K562 (cell line): ENCODE measurements at regions not wholly inside any gene's neighbourhood (a gene's known extent, or its start where the extent isn't known, plus 50 kb on each side); places are given as distances from the start of the nearest gene placed in this dataset.

Experiments used
- ATAC-seq: fragments of 200-7000 bp; cut with Tn5 transposase; 3 replicates; pipeline ENCODE4 v1.9.1; 2020; ENCODE audit warnings: moderate library complexity
- BruUV-seq: library from RNA; stranded (reverse); fragments of 400-500 nt; replicated peaks from 2 replicates; lab custom pipeline; 2021; lab: Mats Ljungman, UMichigan
- CTCF ChIA-PET: fragments of 300-600 bp; formaldehyde crosslinking; extraction: SDS; loops from one replicate; lab custom pipeline; 2021; ENCODE audit warnings: low intra/inter-chr PET ratio; lab: Yijun Ruan, JAX
- POLR2A ChIA-PET: fragments of 300-600, 350-650 bp; sonication (Branson Sonifier 250); formaldehyde crosslinking; extraction: SDS; loops from one replicate; lab custom pipeline; 2021; ENCODE audit warnings: antibody characterized with exemption, inconsistent platforms; lab: Yijun Ruan, JAX
- DNase-seq, 4 experiments: peaks; one replicate each; pipeline versions ENCODE4 v3.0.0 to v3.0.0-alpha.2; 2011 to 2018; ENCODE audit warnings: low spot score in 3 of 4, mixed read lengths in 3 of 4; ENCODE audit errors: extremely low read depth in 1 of 4
- FAIRE-seq: peaks from 2 replicates; lab custom pipeline; 2011; peaks lifted over from hg19 to GRCh38; lab: Jason Lieb, UNC
- H2AFZ ChIP-seq: 2 replicates; pipeline ENCODE4 v1.6.0; 2011; ENCODE audit warnings: low read depth, low read length, control low read depth, inconsistent platforms
- H3K27ac ChIP-seq: fragments of 200-600 bp; 3 replicates; pipeline ENCODE4 v1.8.0; 2011; ENCODE audit warnings: low read depth, mild to moderate bottlenecking, control low read depth, inconsistent platforms, low read length, moderate library complexity, mixed read lengths; ENCODE audit errors: extremely low read depth
- H3K27me3 ChIP-seq, 2 experiments: fragments of 300-600 bp in 1 of 2; 2 replicates in 1 of 2; 3 replicates in 1 of 2; pipeline versions ENCODE4 v1.6.0 to v1.8.0; 2011; ENCODE audit warnings: inconsistent platforms in 2 of 2, low read length in 2 of 2, mild to moderate bottlenecking in 1 of 2, mixed read lengths in 1 of 2, moderate library complexity in 1 of 2; ENCODE audit not compliant: control insufficient read depth in 2 of 2, insufficient read depth in 2 of 2
- H3K36me3 ChIP-seq: fragments of 300-600 bp; 3 replicates; pipeline ENCODE4 v1.8.0; 2011; ENCODE audit warnings: mild to moderate bottlenecking, low read length, inconsistent platforms; ENCODE audit not compliant: control insufficient read depth, insufficient read depth
- H3K4me1 ChIP-seq, 2 experiments: fragments of 200-600 bp in 1 of 2; replicated peaks in 1 of 2; 2 replicates in 1 of 2; 3 replicates in 1 of 2; pipeline versions ENCODE4 v1.5.1 to v1.8.0; 2011; ENCODE audit warnings: inconsistent platforms in 2 of 2, low read length in 2 of 2, mild to moderate bottlenecking in 1 of 2, mixed read lengths in 1 of 2, moderate library complexity in 1 of 2; ENCODE audit not compliant: control insufficient read depth in 2 of 2, insufficient read depth in 2 of 2
- H3K4me2 ChIP-seq: 2 replicates; pipeline ENCODE4 v1.6.1; 2011; ENCODE audit warnings: low read length, control low read depth, inconsistent platforms, mixed read lengths; ENCODE audit not compliant: insufficient read depth
- H3K4me3 ChIP-seq: fragments of 200-600 bp; sonication (generic), shearing (Covaris generic); 2 replicates; pipeline ENCODE4 v1.5.1; 2016; ENCODE audit warnings: control low read depth, inconsistent platforms
- H3K79me2 ChIP-seq: fragments of 200-600 bp; 3 replicates; pipeline ENCODE4 v1.8.0; 2011; ENCODE audit warnings: low read length, inconsistent platforms; ENCODE audit not compliant: control insufficient read depth, insufficient read depth
- H3K9ac ChIP-seq, 2 experiments: 2 replicates each; pipeline versions ENCODE4 v1.6.0 to v1.6.1; 2011; ENCODE audit warnings: low read depth in 2 of 2, low read length in 2 of 2, control low read depth in 1 of 2, inconsistent platforms in 1 of 2, mild to moderate bottlenecking in 1 of 2, mixed read lengths in 1 of 2; ENCODE audit not compliant: insufficient read depth in 1 of 2
- H3K9me1 ChIP-seq: one replicate; pipeline ENCODE4 v1.6.0; 2011; ENCODE audit warnings: inconsistent platforms, mild to moderate bottlenecking, low read length, moderate library complexity; ENCODE audit not compliant: control insufficient read depth, insufficient read depth
- H3K9me3 ChIP-seq: replicated peaks from 2 replicates; pipeline ENCODE4 v1.5.1; 2011; ENCODE audit warnings: low read depth, low read length, inconsistent platforms; ENCODE audit not compliant: control insufficient read depth, insufficient read depth
- H4K20me1 ChIP-seq: replicated peaks from 2 replicates; pipeline ENCODE4 v1.6.1; 2011; ENCODE audit warnings: low read length, inconsistent platforms, mixed read lengths; ENCODE audit not compliant: control insufficient read depth, insufficient read depth
- ATF7 ChIP-seq: fragments of 450-650 bp; IDR thresholded peaks from 2 replicates; pipeline ENCODE4 v1.7.1; 2014; ENCODE audit warnings: mild to moderate bottlenecking, moderate library complexity
- CREB5 ChIP-seq: fragments of 250-450 bp; sonication (Bioruptor Pico); IDR thresholded peaks from 2 replicates; pipeline ENCODE4 v1.5.0; 2020; ENCODE audit warnings: mild to moderate bottlenecking
- ESRRA ChIP-seq: fragments of 450-650 bp; IDR thresholded peaks from 2 replicates; pipeline ENCODE4 v1.6.1; 2014; ENCODE audit warnings: low read depth, mild to moderate bottlenecking, moderate library complexity, borderline replicate concordance
- HINFP ChIP-seq: fragments of 450-650 bp; conservative IDR thresholded peaks from 2 replicates; pipeline ENCODE4 v1.6.1; 2016; ENCODE audit warnings: missing genetic modification characterization, low read depth, mild to moderate bottlenecking, control low read depth, missing compliant biosample characterization
- HIVEP1 ChIP-seq: fragments of 250-450 bp; sonication (Bioruptor Pico); IDR thresholded peaks from 2 replicates; pipeline ENCODE4 v1.4.0; 2020; ENCODE audit warnings: mild to moderate bottlenecking
- KAT7 ChIP-seq: sonication (generic); formaldehyde crosslinking; IDR thresholded peaks from 2 replicates; pipeline ENCODE4 v1.8.0; 2022; ENCODE audit warnings: missing genetic modification reagents, mild to moderate bottlenecking, borderline replicate concordance
- MTA3 ChIP-seq: fragments of 450-650 bp; formaldehyde crosslinking; IDR thresholded peaks from 2 replicates; pipeline ENCODE4 v1.6.1; 2017; ENCODE audit warnings: mild to moderate bottlenecking, borderline replicate concordance
- SMARCA5 ChIP-seq: fragments of 450-650 bp; IDR thresholded peaks from 2 replicates; pipeline ENCODE4 v1.6.1; 2016
- TARDBP ChIP-seq: fragments of 450-650 bp; IDR thresholded peaks from 2 replicates; pipeline ENCODE4 v1.6.1; 2016
- ZNF589 ChIP-seq: fragments of 200-800 bp; sonication (Bioruptor generic); IDR thresholded peaks from 2 replicates; pipeline ENCODE4 v1.6.1; 2016; ENCODE audit warnings: low read depth, missing genetic modification characterization, missing compliant biosample characterization
- WGBS: fragments of 100-300 bp; shearing (Covaris generic); methylation state at CpG from one replicate; pipeline ENCODE4 v1.1.6; 2016; ENCODE audit warnings: low coverage, mixed read lengths; ENCODE audit not compliant: insufficient coverage; ENCODE audit errors: missing lambda C conversion rate; 5-methylcytosine and 5-hydroxymethylcytosine counted together
- in situ Hi-C: fragments of 300-500 bp; cut with MboI; formaldehyde crosslinking; loops from 4 replicates; pipeline ENCODE4 v1.15.0; 2018; ENCODE audit warnings: inconsistent platforms, mixed read lengths
- intact Hi-C: fragments of 100-400 bp; cut with micrococcal nuclease; formaldehyde crosslinking; loops from 2 replicates; pipeline ENCODE4 v1.14.2; 2022
- TF ChIP-seq, protein P1 (sequence below): fragments of 250-450 bp; sonication (Bioruptor Pico); IDR thresholded peaks from 2 replicates; pipeline ENCODE4 v1.8.0; 2021; ENCODE audit warnings: moderate library complexity, mild to moderate bottlenecking, inconsistent platforms
- TF ChIP-seq, protein P2 (sequence below), 2 experiments: fragments of 450-650 bp; IDR thresholded peaks; 2 replicates each; pipeline ENCODE4 v1.6.1; 2018; ENCODE audit warnings: mild to moderate bottlenecking in 2 of 2, low read depth in 1 of 2; ENCODE audit not compliant: partially characterized antibody in 2 of 2
- TF ChIP-seq, protein P3 (sequence below): fragments of 450-650 bp; formaldehyde crosslinking; IDR thresholded peaks from 2 replicates; pipeline ENCODE4 v1.4.0; 2020; ENCODE audit warnings: mild to moderate bottlenecking

DNA sequence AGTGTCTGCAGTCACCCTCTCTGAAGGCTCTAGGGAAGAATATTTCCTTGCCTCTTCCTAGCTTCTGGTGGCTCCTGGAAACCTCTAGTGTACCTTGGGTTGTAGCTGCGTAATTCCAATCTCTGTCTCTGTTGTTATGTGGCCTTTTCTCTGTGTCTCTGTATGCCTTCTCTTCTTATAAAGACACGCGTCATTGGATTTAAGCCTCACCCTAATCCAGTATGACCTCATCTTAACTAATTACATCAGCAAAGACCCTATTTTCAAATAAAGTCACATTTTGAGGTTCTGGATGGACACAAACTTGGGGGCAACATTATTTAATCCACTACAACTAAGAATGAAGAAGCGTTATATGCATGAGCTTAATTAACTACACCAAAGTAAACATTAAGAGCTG, 111.4 kb upstream of the ZNF184 start:
- ChIA-PET CTCF (no interaction called here), POLR2A (interaction anchor here (0.6 to 2.4 kb wide), 5 partner anchors 9 to 411 kb away, joined by 3 to 11 read pairs (median 3); no protein-coding TSS in a partner anchor)
- Histone ChIP-seq H3K4me2 (peak overlapping the region; percentile 69), H3K9me3 (no peaks in the 10 kb centered on the region), H4K20me1 (no peaks in the 10 kb centered on the region), H3K4me1 (peaks cover 6 to 22% of the 10 kb centered on the region in 2 experiments; a peak in 3 of 5 replicates), H2AFZ (peak overlapping the region; percentile 78), H3K79me2 (no peaks in the 10 kb centered on the region), H3K9ac (peak overlapping the region in 1 of 2 experiments; percentile 55; a peak in 1 of 4 replicates), H3K9me1 (no peaks in the 10 kb centered on the region), H3K27ac (no peak overlapping the region), H3K4me3 (no peak overlapping the region), H3K36me3 (no peaks in the 10 kb centered on the region), H3K27me3 (no peaks in the 10 kb centered on the region)
- DNase-seq, result no peak
- peak; percentile 51 for ATAC-seq
- whole genome bisulfite sequencing, result 46% methylated on average over 4 of the region's 4 CpGs
- no TSS peak for BruUV-seq
- intact Hi-C loops, result no loop called here
- FAIRE-seq, result no peak
- in situ Hi-C loops, result no loop called here
- TF ChIP-seq HINFP (no peak), KAT7 (no peak), MTA3 (no peak), SMARCA5 (peak; percentile 41; the same call in 1 of the 2 replicates), HIVEP1 (no peak), ATF7 (peak; percentile 89), ESRRA (0 out of 2 replicates have a peak, but pooled peaks have one; percentile 18), TARDBP (0 out of 2 replicates have a peak, but pooled peaks have one; percentile 53), CREB5 (no peak), ZNF589 (CRISPR knock-in tag) (no peak)
- TF ChIP-seq, protein P1, sequence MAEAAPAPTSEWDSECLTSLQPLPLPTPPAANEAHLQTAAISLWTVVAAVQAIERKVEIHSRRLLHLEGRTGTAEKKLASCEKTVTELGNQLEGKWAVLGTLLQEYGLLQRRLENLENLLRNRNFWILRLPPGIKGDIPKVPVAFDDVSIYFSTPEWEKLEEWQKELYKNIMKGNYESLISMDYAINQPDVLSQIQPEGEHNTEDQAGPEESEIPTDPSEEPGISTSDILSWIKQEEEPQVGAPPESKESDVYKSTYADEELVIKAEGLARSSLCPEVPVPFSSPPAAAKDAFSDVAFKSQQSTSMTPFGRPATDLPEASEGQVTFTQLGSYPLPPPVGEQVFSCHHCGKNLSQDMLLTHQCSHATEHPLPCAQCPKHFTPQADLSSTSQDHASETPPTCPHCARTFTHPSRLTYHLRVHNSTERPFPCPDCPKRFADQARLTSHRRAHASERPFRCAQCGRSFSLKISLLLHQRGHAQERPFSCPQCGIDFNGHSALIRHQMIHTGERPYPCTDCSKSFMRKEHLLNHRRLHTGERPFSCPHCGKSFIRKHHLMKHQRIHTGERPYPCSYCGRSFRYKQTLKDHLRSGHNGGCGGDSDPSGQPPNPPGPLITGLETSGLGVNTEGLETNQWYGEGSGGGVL (CRISPR knock-in tag), result no peak
- TF ChIP-seq, protein P2, sequence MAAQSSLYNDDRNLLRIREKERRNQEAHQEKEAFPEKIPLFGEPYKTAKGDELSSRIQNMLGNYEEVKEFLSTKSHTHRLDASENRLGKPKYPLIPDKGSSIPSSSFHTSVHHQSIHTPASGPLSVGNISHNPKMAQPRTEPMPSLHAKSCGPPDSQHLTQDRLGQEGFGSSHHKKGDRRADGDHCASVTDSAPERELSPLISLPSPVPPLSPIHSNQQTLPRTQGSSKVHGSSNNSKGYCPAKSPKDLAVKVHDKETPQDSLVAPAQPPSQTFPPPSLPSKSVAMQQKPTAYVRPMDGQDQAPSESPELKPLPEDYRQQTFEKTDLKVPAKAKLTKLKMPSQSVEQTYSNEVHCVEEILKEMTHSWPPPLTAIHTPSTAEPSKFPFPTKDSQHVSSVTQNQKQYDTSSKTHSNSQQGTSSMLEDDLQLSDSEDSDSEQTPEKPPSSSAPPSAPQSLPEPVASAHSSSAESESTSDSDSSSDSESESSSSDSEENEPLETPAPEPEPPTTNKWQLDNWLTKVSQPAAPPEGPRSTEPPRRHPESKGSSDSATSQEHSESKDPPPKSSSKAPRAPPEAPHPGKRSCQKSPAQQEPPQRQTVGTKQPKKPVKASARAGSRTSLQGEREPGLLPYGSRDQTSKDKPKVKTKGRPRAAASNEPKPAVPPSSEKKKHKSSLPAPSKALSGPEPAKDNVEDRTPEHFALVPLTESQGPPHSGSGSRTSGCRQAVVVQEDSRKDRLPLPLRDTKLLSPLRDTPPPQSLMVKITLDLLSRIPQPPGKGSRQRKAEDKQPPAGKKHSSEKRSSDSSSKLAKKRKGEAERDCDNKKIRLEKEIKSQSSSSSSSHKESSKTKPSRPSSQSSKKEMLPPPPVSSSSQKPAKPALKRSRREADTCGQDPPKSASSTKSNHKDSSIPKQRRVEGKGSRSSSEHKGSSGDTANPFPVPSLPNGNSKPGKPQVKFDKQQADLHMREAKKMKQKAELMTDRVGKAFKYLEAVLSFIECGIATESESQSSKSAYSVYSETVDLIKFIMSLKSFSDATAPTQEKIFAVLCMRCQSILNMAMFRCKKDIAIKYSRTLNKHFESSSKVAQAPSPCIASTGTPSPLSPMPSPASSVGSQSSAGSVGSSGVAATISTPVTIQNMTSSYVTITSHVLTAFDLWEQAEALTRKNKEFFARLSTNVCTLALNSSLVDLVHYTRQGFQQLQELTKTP (IDR thresholded peaks at IDR 0.05; ENCODE audit: low read depth in 1 of 2, partially characterized antibody in 2 of 2), result peak in 1 of 2 experiments; percentile 27
- TF ChIP-seq, protein P3, sequence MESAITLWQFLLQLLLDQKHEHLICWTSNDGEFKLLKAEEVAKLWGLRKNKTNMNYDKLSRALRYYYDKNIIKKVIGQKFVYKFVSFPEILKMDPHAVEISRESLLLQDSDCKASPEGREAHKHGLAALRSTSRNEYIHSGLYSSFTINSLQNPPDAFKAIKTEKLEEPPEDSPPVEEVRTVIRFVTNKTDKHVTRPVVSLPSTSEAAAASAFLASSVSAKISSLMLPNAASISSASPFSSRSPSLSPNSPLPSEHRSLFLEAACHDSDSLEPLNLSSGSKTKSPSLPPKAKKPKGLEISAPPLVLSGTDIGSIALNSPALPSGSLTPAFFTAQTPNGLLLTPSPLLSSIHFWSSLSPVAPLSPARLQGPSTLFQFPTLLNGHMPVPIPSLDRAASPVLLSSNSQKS (CRISPR knock-in tag), result no peak
